NCI-H526 (cell line): ENCODE measurements at regions not wholly inside any gene's neighbourhood (a gene's known extent, or its start where the extent isn't known, plus 50 kb on each side); places are given as distances from the start of the nearest gene placed in this dataset.

Experiments
- DNase-seq, 2 experiments: peaks; one replicate each; lab custom pipeline; 2025; lab: John Stamatoyannopoulos, UW

GRCh38 chr18:39675906-39676305, 2110.3 kb upstream of the CELF4 start:
- DNase-seq: no peak

GRCh38 chr18:39675368-39675767, 2109.8 kb upstream of the CELF4 start:
- DNase-seq: no peak

- no peak for DNase-seq
Measured at GRCh38 chr18:39672171-39672570, 2106.6 kb upstream of the CELF4 start.

GRCh38 chr18:39667905-39668304, 2102.3 kb upstream of the CELF4 start:
- DNase-seq: no peak

- DNase-seq: no peak
Measured at GRCh38 chr18:39666541-39666940, 2100.9 kb upstream of the CELF4 start.

GRCh38 chr18:39661856-39662366, 2096.3 kb upstream of the CELF4 start:
- DNase-seq: no peak

- no peak for DNase-seq
Measured at GRCh38 chr18:39660141-39660540, 2094.5 kb upstream of the CELF4 start.

- no peak for DNase-seq
Measured at GRCh38 chr18:39655341-39655740, 2089.7 kb upstream of the CELF4 start.

GRCh38 chr18:39653221-39653620, 2087.6 kb upstream of the CELF4 start:
- DNase-seq: no peak

GRCh38 chr18:39648616-39649015, 2083.0 kb upstream of the CELF4 start:
- no peak for DNase-seq

GRCh38 chr18:39647627-39648534, 2082.3 kb upstream of the CELF4 start:
- DNase-seq: peak; percentile 4 to 16

- no peak for DNase-seq
Measured at GRCh38 chr18:39638224-39638623, 2072.6 kb upstream of the CELF4 start.

- DNase-seq: no peak
Measured at GRCh38 chr18:39636931-39637330, 2071.3 kb upstream of the CELF4 start.

- no peak for DNase-seq
Measured at GRCh38 chr18:39635966-39636365, 2070.4 kb upstream of the CELF4 start.

GRCh38 chr18:39635192-39635591, 2069.6 kb upstream of the CELF4 start:
- no peak for DNase-seq

GRCh38 chr18:39627936-39628335, 2062.3 kb upstream of the CELF4 start:
- DNase-seq: peak in 1 of 2 experiments; percentile 0

GRCh38 chr18:39624961-39625360, 2059.4 kb upstream of the CELF4 start:
- no peak for DNase-seq

GRCh38 chr18:39622431-39622830, 2056.8 kb upstream of the CELF4 start:
- no peak for DNase-seq

GRCh38 chr18:39620551-39621168, 2055.1 kb upstream of the CELF4 start:
- DNase-seq: no peak

- no peak for DNase-seq
Measured at GRCh38 chr18:39618265-39619003, 2052.8 kb upstream of the CELF4 start.

GRCh38 chr18:39611381-39612100, 2045.9 kb upstream of the CELF4 start:
- DNase-seq: no peak

- no peak for DNase-seq
Measured at GRCh38 chr18:39607034-39607433, 2041.4 kb upstream of the CELF4 start.
